NCI-H774 (cell line): ENCODE measurements at regions not wholly inside any gene's neighbourhood (a gene's known extent, or its start where the extent isn't known, plus 50 kb on each side); places are given as distances from the start of the nearest gene placed in this dataset.
"Not testable (repeated sequence)": the region's sequence is repeated elsewhere in the genome, so short reads cannot be mapped to it uniquely, and the experiment has no call there.

Source experiments
- DNase-seq: peaks from one replicate; lab custom pipeline; 2025; lab: John Stamatoyannopoulos, UW

DNA sequence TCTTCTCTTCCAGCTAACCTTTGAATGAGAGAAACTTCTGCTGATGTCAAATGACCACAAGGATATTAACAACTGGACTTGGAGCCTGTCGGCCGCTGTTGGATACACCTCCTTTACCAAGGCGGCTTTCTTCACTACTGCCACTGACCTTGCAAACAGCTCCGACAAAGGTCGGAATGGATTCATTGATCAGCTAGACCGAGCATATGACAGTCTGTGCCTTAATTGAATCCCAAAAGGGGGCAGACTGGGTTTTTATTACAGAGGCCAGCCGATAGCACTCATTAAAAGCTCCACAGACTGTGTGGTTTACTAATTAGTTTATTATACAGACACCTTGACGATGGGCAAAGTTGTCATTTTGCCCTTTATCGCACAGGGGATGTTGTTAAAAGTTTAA, 394.5 kb downstream of the RERGL start:
- no peak for DNase-seq

DNA sequence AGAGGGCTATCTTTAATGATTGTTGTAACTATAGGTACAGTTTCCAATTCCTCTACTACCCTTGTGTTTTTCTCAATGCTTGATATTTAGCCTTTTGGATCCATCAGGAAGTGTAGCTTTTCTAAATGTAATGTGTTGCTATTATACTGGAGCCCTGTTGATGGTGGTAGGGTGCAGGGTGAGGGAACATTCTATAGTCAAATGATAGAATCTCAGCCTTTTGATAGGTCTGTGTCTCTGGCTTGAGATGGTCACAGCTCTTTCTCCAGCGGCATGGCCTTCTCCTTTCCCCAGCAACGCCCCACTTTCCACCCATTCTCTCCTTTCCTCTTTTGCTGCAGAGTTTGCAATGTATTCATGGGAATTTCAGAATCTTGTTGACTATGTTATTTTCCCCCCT, 398.6 kb downstream of the RERGL start:
- no peak for DNase-seq

DNA sequence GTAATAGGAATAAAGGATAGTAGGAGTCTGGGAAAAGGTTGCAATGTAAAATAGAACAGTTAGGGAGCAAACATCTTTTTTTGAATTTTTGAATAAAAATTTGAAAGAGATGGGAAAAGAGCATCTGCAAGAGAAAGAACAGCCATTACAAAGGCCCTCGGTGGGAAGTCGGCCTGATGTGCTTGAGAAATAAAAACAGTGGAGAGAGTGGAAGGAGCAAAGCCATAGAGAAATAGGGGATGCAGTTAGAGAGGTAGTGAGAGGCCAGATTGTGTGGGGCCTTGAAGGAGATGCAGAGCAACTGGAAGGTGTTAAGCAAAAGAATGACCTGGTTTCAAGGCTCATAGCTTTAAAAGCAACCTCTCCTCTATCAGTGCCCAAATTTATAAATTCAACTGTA, 409.8 kb downstream of the RERGL start:
- no peak for DNase-seq

DNA sequence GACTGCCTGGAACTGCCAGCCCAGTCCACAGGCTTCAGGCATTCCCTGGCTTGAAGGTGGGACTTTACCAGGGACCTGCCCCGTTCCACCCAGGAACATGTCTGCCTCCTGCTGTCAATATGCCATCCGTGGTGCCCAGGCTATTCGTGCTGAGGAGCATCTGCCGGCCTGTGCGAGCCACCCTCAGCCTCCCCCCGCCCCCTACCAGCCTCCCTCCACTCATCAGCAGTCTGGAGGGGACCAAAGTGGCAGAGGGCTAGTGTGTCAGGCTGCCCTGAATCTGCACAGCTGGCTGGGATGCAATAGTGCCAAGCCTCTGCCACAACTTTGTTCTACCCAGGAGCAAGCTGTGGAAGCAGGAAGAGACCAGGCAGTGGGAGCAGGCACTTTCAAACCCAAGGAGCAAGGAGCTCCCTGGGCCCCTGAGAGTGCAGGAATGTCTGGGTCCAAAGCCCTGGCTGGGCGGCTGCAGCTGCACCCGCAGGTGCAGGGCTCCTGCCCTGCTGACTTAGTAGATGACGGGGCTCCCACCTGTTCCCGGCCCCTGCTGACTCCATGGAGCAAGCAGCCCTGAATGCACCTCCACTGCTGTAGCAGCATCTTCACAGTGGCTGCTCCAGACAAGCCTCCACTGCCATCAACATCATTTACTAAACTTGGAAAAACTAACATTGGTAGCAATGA, 423.2 kb downstream of the RERGL start:
- DNase-seq, result no peak

DNA sequence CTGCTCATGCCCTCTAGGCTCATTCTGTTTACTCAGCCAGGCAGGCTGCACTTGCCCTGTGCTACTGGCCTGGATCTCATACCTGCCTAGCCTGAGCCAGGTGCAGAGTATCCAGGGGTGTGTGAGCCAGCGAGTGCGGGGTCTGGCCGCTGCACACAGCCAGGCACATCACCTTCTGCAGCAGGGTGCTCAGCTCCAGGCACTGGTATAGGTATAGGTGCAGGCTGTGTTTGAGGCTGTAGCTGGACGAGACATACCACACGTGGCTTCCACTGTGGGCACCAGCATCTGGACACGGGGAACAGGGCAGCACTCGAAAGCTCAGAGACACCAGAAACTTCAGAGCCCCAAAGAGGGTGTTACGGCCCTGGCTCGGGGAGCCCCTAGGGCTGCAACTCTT, 424.2 kb downstream of the RERGL start:
- no peak for DNase-seq

DNA sequence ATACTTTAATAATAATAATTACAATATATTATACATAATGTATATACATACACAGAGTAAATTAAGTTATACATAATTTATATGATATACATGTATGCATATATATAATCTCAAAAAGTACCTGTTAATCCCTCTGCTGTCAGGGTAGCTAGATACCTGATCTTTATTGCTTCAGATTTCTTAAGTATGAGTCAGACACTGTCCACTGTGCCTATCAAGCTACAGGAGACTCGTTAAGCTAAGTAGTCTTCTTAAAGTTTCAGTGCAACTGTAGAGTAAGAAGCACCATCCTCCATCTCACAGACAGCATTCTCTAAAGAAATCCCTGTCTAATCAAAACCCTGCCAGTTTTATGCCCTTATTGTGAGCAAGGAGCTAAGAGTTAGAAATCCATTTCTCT, 428.7 kb downstream of the RERGL start:
- DNase-seq, result no peak

DNA sequence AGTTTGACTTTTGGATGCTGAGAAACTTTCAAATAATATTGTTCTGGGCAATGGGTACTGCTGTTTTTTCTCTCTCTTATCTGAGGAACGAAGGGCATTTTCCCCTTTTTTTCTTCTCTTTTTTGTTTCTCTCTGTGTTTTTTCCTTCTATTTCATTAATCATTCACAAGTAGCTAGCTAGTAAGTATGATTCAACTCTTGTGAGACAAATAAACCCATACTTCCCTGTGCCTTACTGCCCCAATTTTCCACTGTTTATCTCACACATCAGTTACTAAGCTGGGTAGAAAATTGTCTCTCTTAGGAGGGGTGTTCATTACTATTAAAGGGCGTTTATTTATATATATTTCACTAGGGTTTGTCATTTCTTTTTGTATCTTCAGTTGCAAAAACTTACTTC, 437.6 kb downstream of the RERGL start:
- no peak for DNase-seq

DNA sequence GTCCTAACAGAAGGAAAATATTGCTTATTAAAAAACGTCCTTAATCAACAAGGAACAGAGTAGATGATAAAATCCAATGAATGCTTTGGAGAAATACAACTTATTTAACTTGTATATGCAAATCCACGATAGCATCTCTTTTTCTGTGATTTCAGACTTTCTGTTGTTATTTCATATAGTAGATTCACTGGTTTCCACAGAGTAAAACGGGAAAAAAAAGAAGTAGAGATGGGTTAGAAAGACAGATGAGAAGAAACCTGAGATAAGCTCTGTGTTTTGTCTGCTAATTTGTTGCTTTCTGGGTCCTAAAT, 447.7 kb downstream of the RERGL start:
- DNase-seq, result no peak

DNA sequence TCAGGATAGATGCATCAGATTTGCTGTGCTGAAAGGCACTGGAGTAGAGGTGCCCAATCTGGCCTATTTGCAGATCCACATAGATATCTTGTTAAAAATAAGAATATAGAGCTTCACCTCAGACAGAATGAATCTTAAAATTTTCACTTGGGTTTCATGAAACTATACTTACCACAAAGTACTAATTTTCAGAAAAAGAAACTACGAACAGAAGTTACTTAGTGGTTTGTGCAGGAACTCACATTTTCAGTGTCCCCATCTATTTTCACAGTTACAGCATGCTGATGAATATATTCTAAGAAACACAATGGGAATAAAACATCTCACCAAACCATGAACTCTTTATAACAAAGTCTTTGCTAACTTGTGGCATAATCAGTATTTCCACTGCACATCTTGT, 449.4 kb downstream of the RERGL start:
- DNase-seq, result no peak

DNA sequence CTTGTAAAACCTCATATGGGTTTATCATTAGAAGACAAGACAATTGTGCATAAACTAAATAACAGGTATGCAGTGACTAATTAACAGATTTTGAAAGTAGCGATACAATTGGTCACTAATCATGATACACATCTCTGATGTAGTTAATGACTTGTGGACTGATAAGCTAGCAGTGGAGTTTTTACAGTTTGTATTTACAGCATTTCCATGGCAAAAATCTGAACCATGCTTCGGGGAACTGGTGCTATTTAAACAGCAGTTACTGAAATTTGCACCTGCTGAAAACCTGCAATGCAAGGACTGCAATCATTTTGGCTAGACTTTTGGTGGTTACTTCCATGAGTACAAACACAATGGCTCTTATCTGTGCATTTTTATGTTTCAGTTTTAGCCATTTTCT, 471.2 kb downstream of the RERGL start:
- no peak for DNase-seq

DNA sequence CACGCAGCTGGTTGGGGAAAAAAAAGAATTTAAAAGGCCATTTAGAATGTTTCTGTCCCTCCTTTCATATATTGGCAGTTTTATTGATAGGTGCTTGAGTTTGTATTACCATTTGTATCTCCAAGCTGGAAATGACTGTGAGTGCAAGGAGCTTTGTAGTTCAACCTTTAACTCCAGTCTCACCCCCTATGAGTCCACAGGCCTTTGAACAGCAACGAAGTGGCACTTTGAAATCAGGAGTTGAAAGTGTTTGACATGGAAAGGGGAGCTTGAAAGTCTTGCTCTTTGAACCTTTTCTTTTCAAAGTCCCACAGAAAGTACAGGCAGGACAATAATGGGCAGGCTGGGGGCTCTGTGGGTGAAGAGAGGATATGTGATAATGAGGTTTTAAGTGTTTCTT, 480.3 kb downstream of the RERGL start:
- no peak for DNase-seq

DNA sequence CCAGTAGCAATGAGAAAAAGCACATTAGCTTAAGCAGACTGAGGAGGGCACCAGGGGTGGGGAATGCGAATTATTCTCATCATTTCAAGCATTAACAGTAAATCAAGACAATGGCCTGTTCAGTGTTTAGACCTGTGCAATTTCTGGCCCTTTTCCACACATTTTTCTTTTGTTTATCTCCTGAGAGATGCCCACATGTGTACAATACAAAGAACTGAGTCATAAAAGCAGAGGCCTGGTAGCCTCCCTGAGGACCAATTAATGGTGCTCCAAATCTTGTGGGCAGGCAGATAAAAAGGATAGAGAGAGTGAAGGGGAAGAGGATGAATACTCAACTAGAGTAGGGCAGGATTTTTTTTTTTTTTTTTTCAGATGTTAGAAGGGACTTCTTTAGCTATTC, 480.8 kb downstream of the RERGL start:
- DNase-seq, result no peak

DNA sequence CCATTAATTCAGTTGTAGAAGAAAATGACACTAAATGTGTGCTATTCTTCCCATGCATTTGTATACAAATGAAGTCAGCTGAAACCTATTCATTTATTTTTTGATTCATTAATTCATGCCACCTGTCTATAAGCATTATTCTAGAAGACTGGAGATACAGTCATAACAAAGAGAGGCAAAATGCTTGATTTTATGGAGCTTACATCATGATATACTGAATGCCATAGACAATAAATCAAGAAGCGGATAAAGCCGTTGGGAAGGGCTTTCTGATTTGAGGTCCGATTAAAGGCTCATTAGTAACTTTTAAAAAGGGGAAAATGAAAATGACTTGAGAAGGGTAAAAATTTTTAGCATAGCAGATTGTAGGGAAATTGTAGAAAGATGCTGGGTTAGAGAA, 494.9 kb downstream of the RERGL start:
- no peak for DNase-seq

DNA sequence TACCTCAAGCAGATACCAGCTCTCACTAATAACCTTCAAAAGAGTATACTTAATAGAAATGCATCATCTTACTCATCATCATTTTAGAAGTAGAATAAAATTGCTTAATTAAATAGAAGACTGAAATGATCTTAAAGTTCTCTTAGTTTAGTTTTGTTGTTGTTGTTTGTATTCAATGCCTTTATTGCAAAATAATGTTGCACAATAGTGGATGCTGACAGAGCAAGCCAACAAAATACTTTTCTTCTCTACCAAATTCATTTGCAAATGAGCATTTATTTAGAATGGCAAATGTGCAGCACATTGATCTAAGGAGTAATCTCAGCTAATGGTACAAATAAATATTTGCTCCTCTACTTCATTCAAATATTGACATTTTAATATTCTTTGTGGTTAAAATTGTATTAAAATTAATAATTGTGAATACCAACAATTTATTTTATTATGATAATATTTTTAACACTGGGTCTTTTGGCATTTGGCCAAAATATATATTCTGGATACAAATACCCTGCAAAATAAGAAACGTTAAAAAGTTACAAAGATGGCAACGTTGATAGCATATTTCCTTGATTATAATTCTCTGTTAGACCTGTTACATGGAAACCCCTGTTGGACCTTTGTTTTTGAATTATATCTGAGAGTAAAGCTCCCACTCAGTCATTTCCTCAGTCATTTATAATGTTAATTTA, 496.1 kb downstream of the RERGL start:
- DNase-seq, result no peak

DNA sequence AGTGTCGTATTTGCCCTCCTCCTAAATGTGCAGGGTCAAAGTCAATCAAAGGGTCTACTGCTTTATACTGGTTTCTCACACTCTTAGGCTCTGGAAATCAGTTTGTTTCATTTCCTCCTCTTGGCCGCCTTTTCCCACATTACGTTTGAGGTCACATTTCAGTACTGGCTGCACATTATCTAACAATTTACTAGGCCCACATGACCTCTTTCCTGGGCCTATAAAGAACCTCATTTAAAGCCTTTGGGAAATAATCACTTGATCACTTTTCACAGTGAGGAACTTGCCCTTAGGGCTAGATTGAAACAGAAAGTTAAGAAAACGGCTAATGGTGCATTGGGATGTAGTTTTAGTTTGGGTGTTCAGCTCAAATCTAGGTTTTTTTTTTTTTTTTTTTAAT, 497.5 kb downstream of the RERGL start:
- no peak for DNase-seq

DNA sequence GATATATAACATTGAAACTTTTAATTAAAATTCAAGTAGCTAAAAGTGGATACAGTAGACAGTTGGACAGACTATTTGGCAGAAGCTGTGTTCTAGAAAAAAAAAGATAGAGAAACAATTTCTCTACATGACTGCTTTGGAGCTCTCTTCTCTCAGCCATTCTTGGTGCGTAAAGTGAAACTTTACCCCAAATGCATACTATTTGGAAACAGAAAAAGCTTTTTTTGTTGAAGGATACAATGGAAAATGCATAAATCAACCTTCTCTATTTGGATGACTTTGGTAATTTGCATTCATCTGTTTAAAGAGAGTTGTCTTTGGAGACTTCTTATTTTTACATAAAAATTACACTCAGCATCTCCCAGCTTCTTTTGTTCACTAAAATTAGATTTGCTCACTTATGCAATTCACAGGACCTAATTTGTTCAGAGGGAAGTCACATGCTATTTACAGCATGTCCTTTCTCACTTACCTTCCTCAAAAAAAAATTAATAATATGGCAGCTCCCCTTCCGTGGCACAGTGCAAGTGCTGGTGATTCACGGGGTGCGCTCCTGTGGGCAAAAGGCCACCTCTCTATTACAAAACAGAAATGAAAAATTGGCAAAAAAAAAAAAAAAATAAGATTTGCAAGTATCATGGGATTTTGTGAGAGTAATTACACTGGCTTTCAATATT, 498.9 kb downstream of the RERGL start:
- DNase-seq, result no peak

DNA sequence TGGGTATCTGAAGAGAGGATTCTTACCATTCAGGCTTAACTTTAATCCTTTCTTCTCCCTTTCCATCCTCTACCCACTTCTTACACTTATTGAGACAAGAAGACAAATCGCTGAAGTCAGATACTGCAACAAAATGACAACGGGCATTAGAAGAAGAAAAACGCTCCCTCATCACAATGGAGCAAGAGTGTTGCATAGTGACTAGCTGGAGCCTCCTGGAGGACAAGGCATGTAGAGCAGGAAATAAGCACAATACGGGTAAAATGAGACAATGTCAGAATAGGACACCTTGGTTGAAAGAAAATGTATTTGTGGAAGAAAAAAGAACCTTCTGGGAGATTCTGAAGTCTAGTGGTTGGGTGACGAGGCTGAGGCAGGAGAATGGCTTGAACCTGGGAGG, 501.0 kb downstream of the RERGL start:
- DNase-seq, result no peak

DNA sequence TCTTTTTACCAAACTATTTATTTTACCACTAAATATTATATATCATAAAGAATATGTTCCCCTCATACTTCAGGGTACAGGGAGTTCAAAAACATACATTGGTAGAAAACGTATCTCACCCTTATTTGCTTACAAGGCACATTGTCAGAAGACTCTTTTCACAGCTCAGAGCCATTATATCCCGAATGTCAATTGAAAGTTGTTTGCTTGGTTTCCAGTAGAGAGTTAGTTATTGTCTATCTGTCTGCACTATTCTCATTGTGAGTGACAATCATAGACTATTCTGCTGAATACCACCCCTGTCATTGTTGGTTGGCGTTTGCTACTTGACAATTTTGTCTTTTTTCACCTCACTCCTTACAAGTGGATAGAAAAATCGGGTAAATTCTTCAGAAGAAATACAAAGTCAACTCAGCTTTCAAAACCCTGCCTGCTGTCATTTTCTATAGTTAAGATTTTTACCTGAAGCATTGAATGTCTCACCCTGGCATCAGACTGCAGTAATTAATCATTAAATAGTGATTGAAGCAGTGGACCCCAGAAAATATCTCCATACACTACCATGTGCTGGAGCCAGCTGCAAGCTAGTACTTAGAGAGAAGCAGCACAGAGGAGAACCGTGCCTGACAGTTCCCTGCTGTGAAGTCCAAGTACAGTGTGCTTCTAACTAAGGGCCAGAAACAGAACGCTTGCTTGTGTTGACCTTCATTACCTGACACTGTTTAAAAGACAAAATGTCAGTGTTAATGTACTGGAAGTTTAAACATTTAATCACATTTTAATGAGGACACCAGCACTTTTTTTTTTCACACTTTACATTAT, 510.6 kb downstream of the RERGL start:
- peak; percentile 35 for DNase-seq

DNA sequence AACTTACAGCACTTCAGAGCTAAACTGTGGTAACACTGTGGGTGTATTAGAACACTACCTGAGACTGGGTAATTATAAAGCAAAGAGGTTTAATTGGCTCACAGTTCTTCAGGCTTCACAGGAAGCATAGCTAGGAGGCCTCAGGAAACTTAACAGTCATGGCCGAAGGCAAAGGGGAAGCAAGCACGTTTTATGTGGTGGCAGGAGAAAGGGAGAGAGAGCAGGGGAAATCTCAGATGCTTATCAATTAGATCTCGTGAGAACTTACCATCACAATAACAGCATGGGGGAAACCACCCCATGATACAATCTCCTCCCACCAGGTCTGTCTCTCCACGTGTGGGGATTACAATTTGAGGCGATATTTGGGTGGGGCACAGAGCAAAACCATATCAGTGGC, 512.6 kb downstream of the RERGL start:
- no peak for DNase-seq

DNA sequence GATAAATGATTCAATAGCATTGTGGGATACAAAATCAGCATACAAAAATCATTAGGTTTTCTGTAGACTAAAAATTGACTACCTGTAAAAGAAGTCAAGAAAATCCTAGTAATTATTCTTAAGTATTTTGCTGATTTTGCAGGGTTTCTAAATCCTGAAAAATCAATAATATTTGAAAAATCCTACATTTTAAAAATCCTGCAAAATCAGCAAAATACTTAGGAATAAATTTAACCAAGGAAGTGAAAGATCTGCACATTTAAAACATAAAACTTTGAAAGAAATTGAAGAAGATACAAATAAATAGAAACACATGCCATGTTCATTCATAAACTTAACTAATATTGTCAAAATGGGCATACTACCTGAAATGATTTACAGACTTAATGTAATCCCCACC, 517.7 kb downstream of the RERGL start:
- no peak for DNase-seq

DNA sequence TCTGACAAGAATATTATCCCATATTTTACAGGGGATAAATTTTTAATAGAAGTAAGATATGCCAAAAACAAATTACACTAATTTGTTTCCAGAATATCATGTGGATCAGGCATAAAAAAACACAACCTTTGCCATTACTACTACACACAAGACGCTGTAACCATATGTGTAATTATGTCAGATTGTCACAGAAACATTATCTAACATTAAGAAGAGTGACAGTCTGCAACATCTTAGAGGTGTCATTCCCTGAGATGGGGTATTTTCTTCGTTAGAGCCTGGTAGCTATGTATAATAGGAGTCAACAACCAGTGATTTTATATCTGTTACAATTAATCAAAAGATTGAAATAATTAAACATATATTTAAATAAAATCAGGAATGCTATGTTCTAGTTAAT, 518.9 kb downstream of the RERGL start:
- no peak for DNase-seq

DNA sequence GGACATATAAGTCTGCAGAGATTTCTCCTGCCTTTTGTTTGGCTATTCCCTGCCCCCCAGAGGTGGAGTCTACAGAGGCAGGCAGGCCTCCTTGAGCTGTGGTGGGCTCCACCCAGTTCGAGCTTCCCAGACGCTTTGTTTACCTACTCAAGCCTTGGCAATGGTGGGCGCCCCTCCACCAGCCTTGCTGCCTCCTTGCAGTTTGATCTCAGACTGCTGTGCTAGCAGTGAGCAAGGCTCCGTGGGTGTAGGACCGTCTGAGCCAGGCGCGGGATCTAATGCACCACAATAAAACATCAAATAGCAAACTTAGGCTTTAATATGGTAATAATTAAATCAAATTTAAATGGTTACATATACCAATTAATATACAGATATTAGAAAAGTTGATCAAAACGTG, 525.4 kb downstream of the RERGL start:
- DNase-seq, result not testable (repeated sequence)

DNA sequence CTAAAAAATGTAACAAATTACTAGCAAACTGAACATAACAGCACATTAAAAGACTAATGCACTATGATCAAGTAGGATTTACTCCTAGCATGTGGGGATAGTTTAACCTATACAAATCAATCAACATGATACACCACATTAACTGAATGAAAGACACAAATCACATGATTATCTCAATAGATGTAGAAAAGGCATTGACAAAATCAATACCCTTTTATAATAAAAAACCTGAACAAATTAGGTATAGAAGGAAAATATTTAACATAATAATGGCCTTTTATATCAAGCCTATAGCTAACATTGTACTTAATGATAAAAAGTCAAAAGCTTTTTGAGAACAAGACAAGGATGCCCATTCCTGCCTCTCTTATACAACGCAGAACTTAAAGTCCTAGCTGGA, 540.0 kb downstream of the RERGL start:
- DNase-seq, result no peak
